ENCODE measurements at regions not wholly inside any gene's neighbourhood (a gene's known extent, or its start where the extent isn't known, plus 50 kb on each side); places are given as distances from the start of the nearest gene placed in this dataset.

DNA sequence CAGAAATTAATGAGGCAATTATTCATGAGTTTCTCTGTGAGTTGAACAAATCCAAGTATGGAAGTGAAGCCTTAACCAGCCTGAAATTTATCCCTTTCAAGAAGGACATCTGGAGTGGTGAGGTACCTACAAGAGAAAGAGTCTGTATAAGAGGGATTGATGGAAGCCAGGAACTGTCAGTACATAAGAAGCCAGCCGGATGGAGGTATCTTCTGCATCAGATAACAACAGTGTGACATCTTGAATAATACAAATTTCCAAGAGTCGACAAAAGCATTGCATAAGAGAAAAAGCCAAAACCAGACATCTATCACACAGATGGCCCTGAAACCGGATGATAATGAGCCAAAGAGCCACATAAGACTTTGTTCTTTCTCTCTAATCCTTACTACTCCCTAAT, 781.2 kb downstream of the FLRT2 start:
- ATAC-seq = no peak
- H3K4me1 ChIP-seq = no peaks in the 10 kb centered on the region
- H3K27me3 ChIP-seq = no peaks in the 10 kb centered on the region
- H3K4me3 ChIP-seq = no peak overlapping the region
- H3K36me3 ChIP-seq = no peaks in the 10 kb centered on the region
- no peaks in the 10 kb centered on the region for H3K9me3 ChIP-seq
- H3K27ac ChIP-seq = no peak overlapping the region
- no peak for DNase-seq
- intact Hi-C loops (cut with DNase I) = no loop called here
- TF ChIP-seq POLR2A (IDR thresholded peaks at IDR 0.05) (no peak), CTCF (IDR thresholded peaks at IDR 0.05) (no peak)
- WGBS (ENCODE audit: insufficient coverage, low coverage, low lambda C conversion rate, missing lambda C conversion rate) = 49% methylated on average over 2 of the region's 3 CpGs

DNA sequence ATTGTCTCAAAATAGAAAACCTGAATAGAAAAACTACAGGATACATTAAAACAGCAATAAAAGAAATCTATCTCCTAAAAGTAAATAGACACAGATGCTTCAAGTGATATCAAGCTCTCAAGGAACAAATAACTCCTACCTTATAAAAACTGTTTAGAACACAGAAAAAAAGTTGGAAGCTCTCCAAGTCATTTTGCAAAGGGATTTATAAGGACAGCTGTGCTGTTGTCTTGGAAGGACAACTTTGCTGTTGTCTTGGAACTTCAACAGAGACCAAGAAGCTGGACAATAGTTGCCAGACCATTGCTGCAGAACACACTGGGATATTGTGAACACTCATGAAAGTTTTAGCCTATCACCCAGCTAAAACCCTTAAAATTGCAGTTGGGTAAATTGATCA, 780.7 kb downstream of the FLRT2 start:
- DNase-seq (no peak), ATAC-seq (no peak)
- Histone ChIP-seq H3K4me1 (no peaks in the 10 kb centered on the region), H3K4me3 (no peak overlapping the region), H3K27ac (no peak overlapping the region), H3K27me3 (no peaks in the 10 kb centered on the region), H3K9me3 (no peaks in the 10 kb centered on the region), H3K36me3 (no peaks in the 10 kb centered on the region)
- TF ChIP-seq CTCF (IDR thresholded peaks at IDR 0.05) (no peak), POLR2A (IDR thresholded peaks at IDR 0.05) (no peak)
- intact Hi-C loops (cut with DNase I) = no loop called here

DNA sequence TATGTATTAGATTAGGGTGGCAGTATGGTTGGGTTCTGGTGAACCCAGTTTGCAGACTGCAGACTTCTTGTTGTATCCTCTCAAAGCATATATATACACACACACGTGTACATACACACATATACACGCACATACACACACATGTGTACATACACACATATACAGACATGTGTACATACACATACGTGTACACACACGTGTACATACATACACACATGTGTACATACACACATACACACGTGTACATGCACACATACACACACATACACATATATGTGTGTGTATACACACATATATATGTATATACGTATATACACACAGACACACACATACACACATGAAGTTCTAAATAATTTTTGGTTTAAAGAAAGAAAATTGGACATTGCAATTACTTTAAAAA, 780.2 kb downstream of the FLRT2 start:
- intact Hi-C loops (cut with DNase I) = no loop called here

GRCh38 chr14:86305058-86305457, 775.1 kb downstream of the FLRT2 start:
- no peak for DNase-seq
- 56% methylated on average over 2 of the region's 2 CpGs for WGBS (ENCODE audit: insufficient coverage, low coverage, low lambda C conversion rate, missing lambda C conversion rate)
- H3K27me3 ChIP-seq = no peaks in the 10 kb centered on the region
- H3K4me3 ChIP-seq = no peak overlapping the region
- no peak for ATAC-seq
- no peaks in the 10 kb centered on the region for H3K36me3 ChIP-seq
- H3K9me3 ChIP-seq = no peaks in the 10 kb centered on the region
- H3K4me1 ChIP-seq = no peaks in the 10 kb centered on the region
- H3K27ac ChIP-seq = no peak overlapping the region
- no peak for TF ChIP-seq POLR2A (IDR thresholded peaks at IDR 0.05)
- TF ChIP-seq CTCF (IDR thresholded peaks at IDR 0.05) = no peak
- intact Hi-C loops (cut with DNase I) = no loop called here

More for the DNA sequence above, 780.2 kb downstream of the FLRT2 start:
- H3K36me3 ChIP-seq = no peaks in the 10 kb centered on the region
- H3K4me3 ChIP-seq = no peak overlapping the region
- no peaks in the 10 kb centered on the region for H3K9me3 ChIP-seq
- TF ChIP-seq POLR2A (IDR thresholded peaks at IDR 0.05) (no peak), CTCF (IDR thresholded peaks at IDR 0.05) (no peak)
- DNase-seq (no peak), ATAC-seq (no peak)
- no peak overlapping the region for H3K27ac ChIP-seq
- no peaks in the 10 kb centered on the region for H3K4me1 ChIP-seq
- H3K27me3 ChIP-seq = no peaks in the 10 kb centered on the region
- 50% methylated on average over 6 of the region's 6 CpGs for WGBS (ENCODE audit: insufficient coverage, low coverage, low lambda C conversion rate, missing lambda C conversion rate)

DNA sequence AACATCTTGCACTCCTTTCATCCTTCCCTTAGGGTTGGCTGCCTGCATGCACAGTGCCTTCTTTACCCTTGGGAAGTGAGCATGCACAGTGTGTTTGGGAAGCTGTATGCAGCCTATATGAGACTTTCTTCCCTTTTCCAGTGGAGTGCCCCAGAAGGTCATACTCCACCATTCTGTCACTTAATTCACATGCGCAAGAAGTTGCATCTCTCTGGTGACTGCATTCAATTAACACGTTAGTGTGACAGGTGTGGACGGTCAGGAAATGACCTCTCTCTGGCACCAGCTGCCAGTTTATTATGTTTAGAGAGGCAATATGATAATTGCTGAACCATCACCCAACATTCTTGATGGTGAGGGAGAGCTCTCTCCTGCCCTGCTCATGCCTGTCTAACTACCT, 770.0 kb downstream of the FLRT2 start:
- no peaks in the 10 kb centered on the region for H3K27me3 ChIP-seq
- DNase-seq (no peak), ATAC-seq (no peak)
- TF ChIP-seq POLR2A (IDR thresholded peaks at IDR 0.05) (no peak), CTCF (IDR thresholded peaks at IDR 0.05) (no peak)
- intact Hi-C loops (cut with DNase I) = no loop called here
- no peaks in the 10 kb centered on the region for H3K9me3 ChIP-seq
- no peak overlapping the region for H3K4me3 ChIP-seq
- H3K36me3 ChIP-seq = no peaks in the 10 kb centered on the region
- no peak overlapping the region for H3K27ac ChIP-seq
- WGBS (ENCODE audit: insufficient coverage, low coverage, low lambda C conversion rate, missing lambda C conversion rate) = 73% methylated on average over 3 of the region's 3 CpGs
- H3K4me1 ChIP-seq = no peaks in the 10 kb centered on the region

All from right lobe of liver (tissue), 6 donors.